ENCODE measurements at regions not wholly inside any gene's neighbourhood (a gene's known extent, or its start where the extent isn't known, plus 50 kb on each side); places are given as distances from the start of the nearest gene placed in this dataset.

DNA sequence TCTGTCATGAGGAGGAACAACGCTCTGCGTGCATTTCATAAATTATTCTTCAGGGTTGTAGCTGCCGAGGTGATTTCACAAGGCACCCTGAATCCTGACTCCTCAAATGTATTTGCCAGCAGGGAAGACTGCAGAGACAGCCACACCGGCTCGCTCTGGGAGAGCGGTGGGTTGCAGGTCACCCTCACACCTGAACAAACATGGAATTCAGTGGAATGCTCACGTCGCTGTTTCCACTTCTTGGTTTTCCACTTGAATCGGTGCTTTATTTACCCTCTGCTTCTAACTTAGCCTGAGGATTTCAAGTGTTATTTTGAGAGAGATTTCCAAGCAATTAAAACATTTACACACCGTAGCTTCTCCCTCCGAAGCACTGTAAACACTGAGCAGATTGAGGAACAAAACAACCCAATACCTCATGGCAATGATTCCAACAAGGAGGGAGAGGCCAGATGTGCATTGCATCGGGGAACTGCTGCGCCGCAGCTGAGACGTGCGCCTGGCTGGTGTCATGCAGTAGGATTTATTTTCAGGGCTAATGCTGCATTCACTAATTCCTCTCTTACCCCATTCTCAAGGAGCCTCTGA, 59.5 kb upstream of the GGTLC1 start:
- no peak for DNase-seq

DNA sequence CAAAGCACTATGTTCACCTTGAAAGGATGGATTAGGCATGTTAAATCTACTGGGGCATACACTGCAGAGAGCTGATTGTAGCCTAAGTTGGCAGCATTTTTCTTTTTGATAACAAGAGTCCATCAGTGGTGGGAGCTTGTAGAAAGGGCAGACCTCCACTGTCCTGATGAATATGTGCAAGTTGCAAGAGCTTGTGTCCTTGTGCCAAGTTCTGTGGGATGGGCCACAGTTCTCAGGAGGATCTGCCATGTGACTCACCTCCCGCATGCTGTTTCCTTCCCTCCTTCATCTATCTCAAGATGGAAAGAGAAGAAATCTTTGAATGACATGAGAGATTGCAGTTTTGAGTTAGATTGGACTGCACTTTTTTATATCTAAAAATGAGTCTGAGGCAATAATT, 58.3 kb upstream of the GGTLC1 start:
- no peak for DNase-seq

GRCh38 chr20:24045621-24046318, 57.2 kb upstream of the GGTLC1 start:
- no peak for DNase-seq

DNA sequence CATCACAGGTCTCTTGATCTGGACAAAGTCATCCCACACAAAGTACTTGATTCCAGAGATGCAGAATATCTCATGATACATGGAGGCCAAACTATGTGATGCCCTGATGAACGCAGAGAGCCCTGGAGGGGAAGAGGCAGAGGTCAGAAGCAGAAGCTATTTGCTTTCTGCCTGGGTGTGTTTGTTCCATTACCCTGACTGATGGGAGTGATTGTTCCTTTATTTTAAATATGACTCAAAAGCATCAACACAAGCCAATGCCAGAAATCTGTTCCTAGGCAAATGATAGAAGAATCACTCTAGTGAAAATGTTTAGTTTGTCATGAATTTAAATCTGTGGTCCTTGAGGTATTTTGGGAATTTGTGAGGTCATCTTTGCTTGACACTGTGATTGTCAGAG, 54.7 kb upstream of the GGTLC1 start:
- DNase-seq, result no peak

DNA sequence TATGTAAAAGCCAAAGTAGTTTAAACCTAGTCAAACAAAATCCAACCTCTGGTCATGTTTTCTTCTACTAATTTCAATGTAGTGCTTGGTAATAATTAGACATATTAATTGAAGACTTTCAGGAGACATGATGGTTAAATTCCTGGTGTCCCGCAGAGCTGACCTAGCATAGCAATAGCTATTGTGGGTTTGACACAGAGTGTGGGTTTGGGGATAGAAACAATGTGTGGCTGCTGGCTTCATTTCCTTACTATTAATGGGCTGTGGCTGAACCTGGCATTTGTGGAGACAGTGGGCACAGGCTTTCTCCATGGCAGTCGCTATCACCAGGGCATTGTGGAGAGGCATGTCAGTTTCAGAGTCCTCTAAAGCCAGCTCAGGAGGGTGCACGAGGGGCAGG, 54.1 kb upstream of the GGTLC1 start:
- no peak for DNase-seq

- no peak for DNase-seq
Observed at GRCh38 chr20:24040896-24041459, 52.4 kb upstream of the GGTLC1 start.

GRCh38 chr20:24039196-24039595, 50.6 kb upstream of the GGTLC1 start:
- DNase-seq, result no peak
